OCI-LY1 (cell line): ENCODE measurements at regions not wholly inside any gene's neighbourhood (a gene's known extent, or its start where the extent isn't known, plus 50 kb on each side); places are given as distances from the start of the nearest gene placed in this dataset.
"Not testable (repeated sequence)": the region's sequence is repeated elsewhere in the genome, so short reads cannot be mapped to it uniquely, and the experiment has no call there.

ENCODE experiments used
- H2AFZ ChIP-seq: fragments of 200-600 bp; sonication (generic), shearing (Covaris generic); 2 replicates; pipeline ENCODE4 v1.6.0; 2014; ENCODE audit warnings: antibody characterized with exemption, mild to moderate bottlenecking, low read length
- H3F3A ChIP-seq: fragments of 200-600 bp; sonication (generic), shearing (Covaris generic); 2 replicates; pipeline ENCODE4 v1.6.0; 2014; ENCODE audit warnings: mild to moderate bottlenecking, antibody characterized with exemption, low read length, moderate library complexity; ENCODE audit not compliant: insufficient read depth
- H3K27ac ChIP-seq: fragments of 200-600 bp; sonication (generic); 2 replicates; pipeline ENCODE4 v1.5.1; 2014; ENCODE audit warnings: low read length, mixed run types, mild to moderate bottlenecking, low read depth; ENCODE audit not compliant: poor library complexity, severe bottlenecking
- H3K27me3 ChIP-seq: fragments of 200-600 bp; sonication (generic); 2 replicates; pipeline ENCODE4 v1.6.0; 2014; ENCODE audit warnings: antibody characterized with exemption, mild to moderate bottlenecking, low read length, moderate library complexity; ENCODE audit not compliant: insufficient read depth
- H3K36me3 ChIP-seq: fragments of 200-600 bp; sonication (generic); 2 replicates; pipeline ENCODE4 v1.6.1; 2014; ENCODE audit warnings: mild to moderate bottlenecking, antibody characterized with exemption, low read length, moderate library complexity, mixed read lengths; ENCODE audit not compliant: insufficient read depth
- H3K4me1 ChIP-seq: fragments of 200-600 bp; sonication (generic); 2 replicates; pipeline ENCODE4 v1.5.1; 2014; ENCODE audit warnings: mild to moderate bottlenecking, low read length, moderate library complexity; ENCODE audit not compliant: insufficient read depth, severe bottlenecking
- H3K4me2 ChIP-seq: fragments of 200-600 bp; sonication (generic), shearing (Covaris generic); 2 replicates; pipeline ENCODE4 v1.6.1; 2014; ENCODE audit warnings: low read length
- H3K4me3 ChIP-seq: fragments of 200-600 bp; sonication (generic); 2 replicates; pipeline ENCODE4 v1.5.1; 2014; ENCODE audit warnings: low read length, low read depth, mild to moderate bottlenecking, mixed read lengths; ENCODE audit not compliant: poor library complexity, severe bottlenecking
- H3K79me2 ChIP-seq: fragments of 200-600 bp; shearing (Covaris generic); 2 replicates; pipeline ENCODE4 v1.6.1; 2016; ENCODE audit warnings: mixed run types, low read length, mixed read lengths; ENCODE audit not compliant: insufficient read depth
- H3K9ac ChIP-seq: fragments of 200-600 bp; sonication (generic), shearing (Covaris generic); 2 replicates; pipeline ENCODE4 v1.6.1; 2014; ENCODE audit warnings: mild to moderate bottlenecking, low read length, mixed read lengths
- H3K9me2 ChIP-seq: fragments of 200-600 bp; sonication (generic), shearing (Covaris generic); 2 replicates; pipeline ENCODE4 v1.6.1; 2014; ENCODE audit warnings: low read depth, mild to moderate bottlenecking, low read length, mixed read lengths
- H3K9me3 ChIP-seq: fragments of 200-600 bp; shearing (Covaris generic); 2 replicates; pipeline ENCODE4 v1.6.1; 2014; ENCODE audit warnings: low read length, mixed read lengths
- H4K20me1 ChIP-seq: fragments of 200-600 bp; sonication (generic), shearing (Covaris generic); 2 replicates; pipeline ENCODE4 v1.6.0; 2016; ENCODE audit warnings: mild to moderate bottlenecking, low read length; ENCODE audit not compliant: insufficient read depth
- CTCF ChIP-seq: fragments of 200-600 bp; sonication (generic), shearing (Covaris generic); IDR thresholded peaks from 2 replicates; pipeline ENCODE4 v1.5.1; 2017; ENCODE audit warnings: mild to moderate bottlenecking, antibody characterized with exemption, low read length, moderate library complexity, mixed read lengths
- EZH2 ChIP-seq: fragments of 200-600 bp; sonication (generic), shearing (Covaris generic); IDR thresholded peaks from 2 replicates; pipeline ENCODE4 v1.8.0; 2017; ENCODE audit warnings: borderline replicate concordance, mixed run types, mild to moderate bottlenecking, antibody characterized with exemption, low read length, moderate library complexity, mixed read lengths

DNA sequence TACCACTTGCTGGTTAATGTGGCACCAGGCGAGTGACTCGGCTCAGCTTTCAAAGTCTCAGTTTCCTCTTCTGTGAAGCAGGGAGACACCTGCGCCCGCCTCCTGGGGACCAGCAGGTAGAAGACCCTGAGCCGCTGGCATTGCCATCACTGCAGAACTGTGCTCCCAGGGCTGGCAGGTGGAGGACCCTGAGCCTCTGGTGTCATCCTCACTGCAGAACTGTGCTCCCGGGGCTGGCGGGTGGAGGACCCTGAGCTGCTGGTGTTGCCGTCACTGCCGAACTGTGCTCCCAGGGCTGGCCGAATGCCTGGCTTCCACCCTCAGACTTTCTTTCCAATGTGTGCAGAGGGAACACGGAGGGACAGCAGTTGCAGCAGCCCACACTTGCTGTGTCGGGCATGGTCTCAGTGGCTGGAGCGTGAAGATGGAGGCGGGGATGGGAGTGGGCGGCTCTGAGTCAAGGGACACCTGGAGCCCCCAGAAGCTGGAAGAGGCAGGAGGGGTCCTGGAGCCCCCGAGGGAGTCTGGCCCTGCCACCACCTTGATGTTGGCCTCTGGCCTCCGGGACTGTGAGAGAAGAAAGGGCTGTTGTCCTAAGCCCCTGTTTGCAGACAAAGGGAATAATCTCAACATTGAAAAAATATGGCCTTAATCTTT lies 75.8 kb upstream of the METTL9 start:
- Histone ChIP-seq H3K9me2 (no peaks in the 10 kb centered on the region), H3K27me3 (peaks cover 25% of the 10 kb centered on the region), H3K4me2 (no peak overlapping the region), H4K20me1 (no peaks in the 10 kb centered on the region), H3K4me3 (no peak overlapping the region), H3K27ac (no peak overlapping the region), H3K4me1 (peaks cover 20% of the 10 kb centered on the region), H3K9me3 (no peaks in the 10 kb centered on the region), H3K36me3 (peaks cover 2% of the 10 kb centered on the region; the same call in 1 of the 2 replicates), H3K79me2 (peaks cover 9% of the 10 kb centered on the region), H3K9ac (no peak overlapping the region), H2AFZ (no peak overlapping the region), H3F3A (no peaks in the 10 kb centered on the region)
- TF ChIP-seq CTCF (no peak), EZH2 (no peak)

GRCh38 chr16:21524068-21524751 lies 75.2 kb upstream of the METTL9 start:
- H4K20me1 ChIP-seq, result no peaks in the 10 kb centered on the region
- no peak overlapping the region for H3K9ac ChIP-seq
- peaks cover 20% of the 10 kb centered on the region for H3K4me1 ChIP-seq
- H3K27ac ChIP-seq, result no peak overlapping the region
- no peak overlapping the region for H2AFZ ChIP-seq
- H3K4me2 ChIP-seq, result no peak overlapping the region
- peaks cover 25% of the 10 kb centered on the region for H3K27me3 ChIP-seq
- peaks cover 2% of the 10 kb centered on the region; the same call in 1 of the 2 replicates for H3K36me3 ChIP-seq
- TF ChIP-seq CTCF (no peak), EZH2 (no peak)
- H3F3A ChIP-seq, result no peaks in the 10 kb centered on the region
- no peak overlapping the region for H3K4me3 ChIP-seq
- peaks cover 5% of the 10 kb centered on the region; the same call in 1 of the 2 replicates for H3K79me2 ChIP-seq
- H3K9me3 ChIP-seq, result no peaks in the 10 kb centered on the region
- H3K9me2 ChIP-seq, result no peaks in the 10 kb centered on the region

- H4K20me1 ChIP-seq, H3K9ac ChIP-seq, H3K36me3 ChIP-seq, H2AFZ ChIP-seq, H3K79me2 ChIP-seq, H3K9me2 ChIP-seq, H3K27ac ChIP-seq, H3K9me3 ChIP-seq, H3K4me2 ChIP-seq, H3K4me3 ChIP-seq, H3F3A ChIP-seq: not testable (repeated sequence)
- Histone ChIP-seq H3K27me3 (peaks cover 25% of the 10 kb centered on the region), H3K4me1 (peaks cover 20% of the 10 kb centered on the region)
Measured at GRCh38 chr16:21524752-21525028, 74.7 kb upstream of the METTL9 start.

GRCh38 chr16:21525029-21525895 lies 74.1 kb upstream of the METTL9 start:
- H3K9ac ChIP-seq, H3K9me2 ChIP-seq, H3K4me3 ChIP-seq, H3K4me2 ChIP-seq, H3K79me2 ChIP-seq, H4K20me1 ChIP-seq, H3K9me3 ChIP-seq, H3K36me3 ChIP-seq, H3K27ac ChIP-seq, H3F3A ChIP-seq, H2AFZ ChIP-seq: not testable (repeated sequence)
- H3K4me1 ChIP-seq, result peaks cover 20% of the 10 kb centered on the region
- peaks cover 25% of the 10 kb centered on the region for H3K27me3 ChIP-seq
